ENCODE measurements at regions not wholly inside any gene's neighbourhood (a gene's known extent, or its start where the extent isn't known, plus 50 kb on each side); places are given as distances from the start of the nearest gene placed in this dataset.
"Not testable (repeated sequence)": the region's sequence is repeated elsewhere in the genome, so short reads cannot be mapped to it uniquely, and the experiment has no call there.

DNA sequence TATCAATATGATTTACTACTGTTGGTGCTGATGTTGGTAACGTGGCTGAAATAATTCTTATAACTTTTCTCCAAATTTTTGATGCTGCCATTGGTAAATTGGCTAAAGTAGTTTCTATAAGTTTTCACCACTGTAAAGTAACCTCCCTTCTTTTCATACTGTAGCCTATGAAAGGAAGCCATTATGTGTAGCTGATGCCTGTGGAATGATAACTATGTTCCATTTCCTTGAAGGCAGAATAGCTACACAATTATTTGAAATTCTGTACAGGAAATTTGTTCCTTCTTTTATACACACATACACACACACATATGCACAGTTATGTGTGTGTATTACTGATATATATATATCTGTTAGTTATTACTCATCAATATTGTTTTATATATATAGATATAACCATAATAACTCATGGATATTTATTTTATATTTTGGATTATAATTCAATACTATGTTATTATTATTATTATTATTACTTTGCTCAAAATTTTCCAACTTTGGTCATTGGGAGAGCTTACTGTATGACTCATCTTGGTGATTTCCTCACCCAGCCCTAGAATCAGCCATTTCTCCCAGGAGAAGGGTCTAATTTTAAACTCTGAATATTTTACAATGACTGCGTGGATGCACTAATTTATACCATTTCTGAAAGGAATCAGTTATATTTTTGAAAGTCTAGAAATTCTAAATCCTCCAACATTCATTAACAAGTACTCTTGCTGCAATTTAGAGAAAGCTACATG, 1677.7 kb downstream of the SUCLG1 start:
- H3K4me1 ChIP-seq (ENCODE audit: control insufficient read depth in 2 of 2, insufficient read depth in 2 of 2, low read length in 1 of 2) = no peaks in the 10 kb centered on the region
- 66 to 69% methylated on average over 2 of the region's 2 CpGs for WGBS, 2 donors

DNA sequence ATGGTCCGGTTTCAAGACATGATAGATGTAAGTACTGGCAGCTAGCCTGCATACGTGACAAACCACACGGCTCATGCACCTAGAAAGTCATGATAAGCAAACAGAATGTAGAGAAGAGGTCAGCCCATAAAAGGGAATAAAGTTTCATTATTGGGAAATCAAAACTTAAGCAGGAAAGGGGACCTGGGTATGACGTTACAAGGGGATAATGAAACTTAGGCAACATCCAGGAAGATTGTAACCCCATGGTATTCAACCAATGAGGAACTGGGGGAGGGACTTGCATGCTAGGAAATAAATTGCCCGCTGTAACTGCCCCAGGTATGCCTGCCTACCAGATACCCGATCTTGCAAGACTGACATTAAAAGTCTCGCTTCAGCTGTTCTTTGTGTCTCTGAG, 1679.0 kb downstream of the SUCLG1 start:
- H3K9me3 ChIP-seq (ENCODE audit: control insufficient read depth in 2 of 2, insufficient read depth in 1 of 2, low read depth in 1 of 2, low read length in 1 of 2) = peaks cover 0 to 2% of the 10 kb centered on the region in 2 donors
- no peaks in the 10 kb centered on the region for H3K4me1 ChIP-seq (ENCODE audit: control insufficient read depth in 2 of 2, insufficient read depth in 2 of 2, low read length in 1 of 2)
- no peaks in the 10 kb centered on the region for H3K27me3 ChIP-seq (ENCODE audit: control insufficient read depth in 1 of 2, insufficient read depth in 2 of 2, low read length in 2 of 2)
- H3K4me3 ChIP-seq (ENCODE audit: low read depth in 1 of 2, low read length in 2 of 2) = no peak overlapping the region
- WGBS, 2 donors = 80 to 82% methylated on average over 7 of the region's 7 CpGs
- no peak overlapping the region for H3K27ac ChIP-seq (ENCODE audit: low read depth in 2 of 2, low read length in 1 of 2)
- no peaks in the 10 kb centered on the region for H3K36me3 ChIP-seq (ENCODE audit: control insufficient read depth in 2 of 2, insufficient read depth in 2 of 2, low read length in 1 of 2)

More for the DNA sequence above, 1677.7 kb downstream of the SUCLG1 start:
- H3K9me3 ChIP-seq (ENCODE audit: control insufficient read depth in 2 of 2, insufficient read depth in 1 of 2, low read depth in 1 of 2, low read length in 1 of 2) = peaks cover 0 to 2% of the 10 kb centered on the region in 2 donors
- no peaks in the 10 kb centered on the region for H3K27me3 ChIP-seq (ENCODE audit: control insufficient read depth in 1 of 2, insufficient read depth in 2 of 2, low read length in 2 of 2)
- H3K27ac ChIP-seq (ENCODE audit: low read depth in 2 of 2, low read length in 1 of 2) = no peak overlapping the region
- H3K36me3 ChIP-seq (ENCODE audit: control insufficient read depth in 2 of 2, insufficient read depth in 2 of 2, low read length in 1 of 2) = no peaks in the 10 kb centered on the region
- H3K4me3 ChIP-seq (ENCODE audit: low read depth in 1 of 2, low read length in 2 of 2) = no peak overlapping the region

DNA sequence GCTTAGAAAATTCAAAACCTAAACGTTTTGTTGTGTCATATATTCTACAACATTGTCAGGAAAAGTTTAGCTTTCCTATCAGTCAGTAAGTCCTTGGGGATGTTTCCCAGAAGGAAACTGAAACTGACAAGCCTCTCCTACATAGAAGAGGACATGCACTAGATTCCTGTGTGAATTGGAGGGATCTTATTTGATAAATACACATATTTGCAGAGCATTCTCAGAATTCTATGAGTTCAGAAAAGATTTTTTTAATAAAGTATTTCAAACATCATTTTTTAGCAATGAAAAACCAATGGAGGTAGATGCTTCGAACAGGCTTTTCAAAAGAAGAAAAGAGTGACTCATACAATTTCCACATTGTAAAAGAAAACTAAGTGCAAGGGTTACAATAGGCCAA, 1706.7 kb downstream of the SUCLG1 start:
- WGBS, 2 donors = 38 to 45% methylated on average over 2 of the region's 2 CpGs
- Histone ChIP-seq H3K27me3 (ENCODE audit: control insufficient read depth in 1 of 2, insufficient read depth in 2 of 2, low read length in 2 of 2) (no peaks in the 10 kb centered on the region), H3K4me3 (ENCODE audit: low read depth in 1 of 2, low read length in 2 of 2) (no peak overlapping the region), H3K36me3 (ENCODE audit: control insufficient read depth in 2 of 2, insufficient read depth in 2 of 2, low read length in 1 of 2) (no peaks in the 10 kb centered on the region), H3K9me3 (ENCODE audit: control insufficient read depth in 2 of 2, insufficient read depth in 1 of 2, low read depth in 1 of 2, low read length in 1 of 2) (no peaks in the 10 kb centered on the region), H3K4me1 (ENCODE audit: control insufficient read depth in 2 of 2, insufficient read depth in 2 of 2, low read length in 1 of 2) (no peaks in the 10 kb centered on the region), H3K27ac (ENCODE audit: low read depth in 2 of 2, low read length in 1 of 2) (no peak overlapping the region)

DNA sequence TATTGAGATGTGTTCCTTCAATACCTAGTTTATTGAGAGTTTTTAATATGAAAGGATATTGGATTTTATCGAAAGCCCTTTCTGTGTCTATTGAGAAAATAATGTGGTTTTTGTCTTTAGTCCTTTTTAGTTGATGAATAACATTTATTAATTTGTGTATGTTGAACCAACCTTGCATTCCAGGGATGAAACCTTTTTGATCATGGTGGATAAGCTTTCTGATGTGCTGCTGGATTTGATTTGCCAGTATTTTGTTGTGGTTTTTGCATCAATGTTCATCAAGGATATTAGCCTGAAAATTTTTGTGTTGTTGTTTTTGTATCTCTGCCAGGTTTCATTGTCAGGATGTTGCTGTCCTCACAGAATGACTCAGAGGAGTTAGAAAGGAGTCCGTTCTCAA, 1710.4 kb downstream of the SUCLG1 start:
- no peaks in the 10 kb centered on the region for H3K27me3 ChIP-seq (ENCODE audit: control insufficient read depth in 1 of 2, insufficient read depth in 2 of 2, low read length in 2 of 2)
- H3K27ac ChIP-seq (ENCODE audit: low read depth in 2 of 2, low read length in 1 of 2) = no peak overlapping the region
- no peaks in the 10 kb centered on the region for H3K9me3 ChIP-seq (ENCODE audit: control insufficient read depth in 2 of 2, insufficient read depth in 1 of 2, low read depth in 1 of 2, low read length in 1 of 2)
- 70 to 89% methylated on average over 2 of the region's 2 CpGs for WGBS, 2 donors
- no peaks in the 10 kb centered on the region for H3K36me3 ChIP-seq (ENCODE audit: control insufficient read depth in 2 of 2, insufficient read depth in 2 of 2, low read length in 1 of 2)
- no peaks in the 10 kb centered on the region for H3K4me1 ChIP-seq (ENCODE audit: control insufficient read depth in 2 of 2, insufficient read depth in 2 of 2, low read length in 1 of 2)
- no peak overlapping the region for H3K4me3 ChIP-seq (ENCODE audit: low read depth in 1 of 2, low read length in 2 of 2)

DNA sequence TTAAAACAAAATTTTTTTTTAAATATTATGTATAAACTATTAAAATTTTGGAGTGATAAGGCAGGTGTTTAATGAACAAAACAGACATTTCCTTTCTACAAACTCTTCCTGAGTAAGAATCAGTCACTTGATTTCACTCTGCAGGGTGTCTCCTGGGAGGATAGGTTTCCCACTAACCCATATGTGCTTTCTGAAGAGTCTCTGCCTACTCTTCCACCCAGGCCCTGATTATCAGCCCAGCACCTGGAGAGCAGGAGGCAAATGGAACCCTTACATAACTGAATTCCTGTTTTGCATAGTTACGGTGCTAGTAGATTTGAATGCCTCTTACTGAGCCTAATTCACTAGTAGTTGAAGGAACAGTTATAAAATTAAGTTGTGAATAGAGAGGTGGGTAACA, 1718.6 kb downstream of the SUCLG1 start:
- H3K4me1 ChIP-seq (ENCODE audit: control insufficient read depth in 2 of 2, insufficient read depth in 2 of 2, low read length in 1 of 2) = no peaks in the 10 kb centered on the region
- no peak overlapping the region for H3K4me3 ChIP-seq (ENCODE audit: low read depth in 1 of 2, low read length in 2 of 2)
- no peaks in the 10 kb centered on the region for H3K27me3 ChIP-seq (ENCODE audit: control insufficient read depth in 1 of 2, insufficient read depth in 2 of 2, low read length in 2 of 2)
- WGBS, 2 donors = 81 to 86% methylated on average over 1 of the region's 1 CpG
- H3K9me3 ChIP-seq (ENCODE audit: control insufficient read depth in 2 of 2, insufficient read depth in 1 of 2, low read depth in 1 of 2, low read length in 1 of 2) = no peaks in the 10 kb centered on the region
- H3K27ac ChIP-seq (ENCODE audit: low read depth in 2 of 2, low read length in 1 of 2) = no peak overlapping the region
- no peaks in the 10 kb centered on the region for H3K36me3 ChIP-seq (ENCODE audit: control insufficient read depth in 2 of 2, insufficient read depth in 2 of 2, low read length in 1 of 2)

DNA sequence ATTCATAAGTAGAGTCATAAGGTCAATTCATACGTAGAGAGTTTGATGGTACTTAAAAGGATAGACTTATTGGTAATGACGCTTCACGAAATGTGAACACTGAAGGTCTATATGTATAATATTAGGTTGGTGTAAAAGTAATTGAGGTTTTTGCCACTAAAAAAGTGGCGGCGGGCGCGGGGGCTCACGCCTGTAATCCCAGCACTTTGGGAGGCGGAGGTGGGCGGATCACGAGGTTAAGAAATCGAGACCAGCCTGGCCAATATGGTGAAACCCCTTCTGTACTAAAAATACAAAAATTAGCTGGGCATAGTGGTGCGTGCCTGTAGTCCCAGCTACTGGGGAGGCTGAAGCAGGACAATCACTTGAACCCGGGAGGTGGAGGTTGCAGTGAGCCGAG, 1721.1 kb downstream of the SUCLG1 start:
- H3K27me3 ChIP-seq (ENCODE audit: control insufficient read depth in 1 of 2, insufficient read depth in 2 of 2, low read length in 2 of 2); H3K27ac ChIP-seq (ENCODE audit: low read depth in 2 of 2, low read length in 1 of 2); H3K36me3 ChIP-seq (ENCODE audit: control insufficient read depth in 2 of 2, insufficient read depth in 2 of 2, low read length in 1 of 2); H3K4me1 ChIP-seq (ENCODE audit: control insufficient read depth in 2 of 2, insufficient read depth in 2 of 2, low read length in 1 of 2); H3K9me3 ChIP-seq (ENCODE audit: control insufficient read depth in 2 of 2, insufficient read depth in 1 of 2, low read depth in 1 of 2, low read length in 1 of 2); H3K4me3 ChIP-seq (ENCODE audit: low read depth in 1 of 2, low read length in 2 of 2): not testable (repeated sequence)
- WGBS, 2 donors = 93 to 95% methylated on average over 15 of the region's 15 CpGs

DNA sequence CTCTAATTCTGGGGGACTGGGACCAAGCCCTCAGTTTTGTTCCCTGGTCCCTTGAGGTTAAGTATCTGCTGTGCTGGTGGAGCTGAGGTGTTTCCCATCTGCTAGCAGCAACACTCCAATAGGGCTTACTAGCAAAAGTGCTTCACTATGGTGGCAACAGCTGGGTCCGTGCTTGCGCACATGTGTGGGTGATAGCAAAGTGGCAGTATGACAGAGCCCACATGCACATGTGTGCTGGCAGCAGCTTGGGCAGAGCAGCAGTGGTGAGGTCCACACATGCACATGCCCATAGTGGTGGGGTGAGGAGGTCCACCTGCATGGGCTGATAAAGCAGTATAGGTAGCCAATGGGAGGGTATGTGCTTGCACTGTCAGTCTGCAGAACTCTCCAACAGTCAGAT, 1723.7 kb downstream of the SUCLG1 start:
- Histone ChIP-seq H3K4me3 (ENCODE audit: low read depth in 1 of 2, low read length in 2 of 2) (no peak overlapping the region), H3K36me3 (ENCODE audit: control insufficient read depth in 2 of 2, insufficient read depth in 2 of 2, low read length in 1 of 2) (no peaks in the 10 kb centered on the region), H3K9me3 (ENCODE audit: control insufficient read depth in 2 of 2, insufficient read depth in 1 of 2, low read depth in 1 of 2, low read length in 1 of 2) (no peaks in the 10 kb centered on the region), H3K4me1 (ENCODE audit: control insufficient read depth in 2 of 2, insufficient read depth in 2 of 2, low read length in 1 of 2) (no peaks in the 10 kb centered on the region), H3K27ac (ENCODE audit: low read depth in 2 of 2, low read length in 1 of 2) (no peak overlapping the region), H3K27me3 (ENCODE audit: control insufficient read depth in 1 of 2, insufficient read depth in 2 of 2, low read length in 2 of 2) (no peaks in the 10 kb centered on the region)
- 94% methylated on average over 2 of the region's 2 CpGs for WGBS, 2 donors

DNA sequence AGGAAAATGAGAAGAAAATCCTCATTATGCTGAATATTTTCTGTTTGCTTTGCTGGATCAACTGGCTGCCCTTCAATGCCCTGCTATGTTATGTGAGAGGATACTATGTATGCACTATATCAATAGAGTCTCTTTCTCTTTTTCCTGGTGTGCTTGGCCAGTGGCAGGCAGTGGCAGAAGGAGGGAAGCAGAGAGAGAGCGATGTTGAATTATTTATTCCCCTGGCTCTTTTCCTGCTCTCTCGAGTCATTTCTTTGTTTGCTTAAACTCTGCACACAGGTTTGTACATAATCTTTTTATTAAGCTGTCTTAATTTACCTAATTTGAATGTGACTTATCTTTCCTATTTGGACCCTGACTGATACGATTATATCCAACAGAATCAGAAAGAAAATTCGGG, 1727.3 kb downstream of the SUCLG1 start:
- H3K4me1 ChIP-seq (ENCODE audit: control insufficient read depth in 2 of 2, insufficient read depth in 2 of 2, low read length in 1 of 2) = no peaks in the 10 kb centered on the region

DNA sequence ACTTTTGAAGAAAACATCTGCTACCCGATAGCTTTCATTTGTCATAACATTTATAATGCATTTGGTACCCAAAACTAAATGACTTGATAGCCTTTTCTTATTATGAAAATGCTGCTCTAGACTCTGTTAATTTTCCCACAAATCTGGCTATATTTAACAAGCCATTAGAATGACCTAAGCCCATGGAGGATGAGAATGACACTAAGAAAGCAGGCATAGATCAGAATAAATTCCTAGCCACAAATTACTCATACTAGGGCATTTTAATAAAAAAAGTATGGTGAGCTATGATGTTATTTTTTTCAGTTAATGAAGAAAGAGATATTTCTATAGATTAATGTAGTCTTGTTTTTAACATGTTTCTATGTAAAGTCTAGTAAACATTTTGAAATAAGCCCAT, 1728.3 kb downstream of the SUCLG1 start:
- Histone ChIP-seq H3K27me3 (ENCODE audit: control insufficient read depth in 1 of 2, insufficient read depth in 2 of 2, low read length in 2 of 2) (no peaks in the 10 kb centered on the region), H3K36me3 (ENCODE audit: control insufficient read depth in 2 of 2, insufficient read depth in 2 of 2, low read length in 1 of 2) (no peaks in the 10 kb centered on the region), H3K4me1 (ENCODE audit: control insufficient read depth in 2 of 2, insufficient read depth in 2 of 2, low read length in 1 of 2) (no peaks in the 10 kb centered on the region), H3K4me3 (ENCODE audit: low read depth in 1 of 2, low read length in 2 of 2) (no peak overlapping the region), H3K27ac (ENCODE audit: low read depth in 2 of 2, low read length in 1 of 2) (no peak overlapping the region), H3K9me3 (ENCODE audit: control insufficient read depth in 2 of 2, insufficient read depth in 1 of 2, low read depth in 1 of 2, low read length in 1 of 2) (no peaks in the 10 kb centered on the region)
- 89 to 98% methylated on average over 1 of the region's 1 CpG for WGBS, 2 donors

More for the DNA sequence above, 1727.3 kb downstream of the SUCLG1 start:
- no peaks in the 10 kb centered on the region for H3K27me3 ChIP-seq (ENCODE audit: control insufficient read depth in 1 of 2, insufficient read depth in 2 of 2, low read length in 2 of 2)
- H3K27ac ChIP-seq (ENCODE audit: low read depth in 2 of 2, low read length in 1 of 2) = no peak overlapping the region
- 50 to 55% methylated on average over 4 of the region's 4 CpGs for WGBS, 2 donors
- H3K9me3 ChIP-seq (ENCODE audit: control insufficient read depth in 2 of 2, insufficient read depth in 1 of 2, low read depth in 1 of 2, low read length in 1 of 2) = no peaks in the 10 kb centered on the region
- no peak overlapping the region for H3K4me3 ChIP-seq (ENCODE audit: low read depth in 1 of 2, low read length in 2 of 2)
- H3K36me3 ChIP-seq (ENCODE audit: control insufficient read depth in 2 of 2, insufficient read depth in 2 of 2, low read length in 1 of 2) = no peaks in the 10 kb centered on the region

DNA sequence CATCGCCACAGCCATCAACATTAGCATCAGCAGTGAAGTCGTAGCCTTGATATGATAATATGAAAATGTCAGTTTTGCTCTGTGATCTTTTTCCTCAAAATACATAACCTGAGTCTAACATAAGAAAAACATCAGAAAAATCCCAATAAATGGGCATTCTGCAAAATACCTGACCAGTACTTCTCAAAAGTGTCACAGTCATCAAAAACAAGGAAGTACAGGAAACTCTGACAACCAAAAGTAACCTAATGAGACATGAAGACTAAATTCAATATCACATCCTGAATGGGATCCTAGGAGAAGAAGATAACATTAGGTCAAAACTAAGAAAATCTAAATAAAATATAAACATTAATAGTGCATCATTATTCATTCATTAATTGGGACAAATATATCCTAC, 1731.0 kb downstream of the SUCLG1 start:
- H3K36me3 ChIP-seq (ENCODE audit: control insufficient read depth in 2 of 2, insufficient read depth in 2 of 2, low read length in 1 of 2) = no peaks in the 10 kb centered on the region
- H3K27me3 ChIP-seq (ENCODE audit: control insufficient read depth in 1 of 2, insufficient read depth in 2 of 2, low read length in 2 of 2) = no peaks in the 10 kb centered on the region
- H3K27ac ChIP-seq (ENCODE audit: low read depth in 2 of 2, low read length in 1 of 2) = no peak overlapping the region
- no peaks in the 10 kb centered on the region for H3K9me3 ChIP-seq (ENCODE audit: control insufficient read depth in 2 of 2, insufficient read depth in 1 of 2, low read depth in 1 of 2, low read length in 1 of 2)
- no peak overlapping the region for H3K4me3 ChIP-seq (ENCODE audit: low read depth in 1 of 2, low read length in 2 of 2)
- 84 to 88% methylated on average over 2 of the region's 2 CpGs for WGBS, 2 donors
- no peaks in the 10 kb centered on the region for H3K4me1 ChIP-seq (ENCODE audit: control insufficient read depth in 2 of 2, insufficient read depth in 2 of 2, low read length in 1 of 2)

Data from esophagus (tissue), 2 donors.